ENCODE measurements at regions not wholly inside any gene's neighbourhood (a gene's known extent, or its start where the extent isn't known, plus 50 kb on each side); places are given as distances from the start of the nearest gene placed in this dataset.

DNA sequence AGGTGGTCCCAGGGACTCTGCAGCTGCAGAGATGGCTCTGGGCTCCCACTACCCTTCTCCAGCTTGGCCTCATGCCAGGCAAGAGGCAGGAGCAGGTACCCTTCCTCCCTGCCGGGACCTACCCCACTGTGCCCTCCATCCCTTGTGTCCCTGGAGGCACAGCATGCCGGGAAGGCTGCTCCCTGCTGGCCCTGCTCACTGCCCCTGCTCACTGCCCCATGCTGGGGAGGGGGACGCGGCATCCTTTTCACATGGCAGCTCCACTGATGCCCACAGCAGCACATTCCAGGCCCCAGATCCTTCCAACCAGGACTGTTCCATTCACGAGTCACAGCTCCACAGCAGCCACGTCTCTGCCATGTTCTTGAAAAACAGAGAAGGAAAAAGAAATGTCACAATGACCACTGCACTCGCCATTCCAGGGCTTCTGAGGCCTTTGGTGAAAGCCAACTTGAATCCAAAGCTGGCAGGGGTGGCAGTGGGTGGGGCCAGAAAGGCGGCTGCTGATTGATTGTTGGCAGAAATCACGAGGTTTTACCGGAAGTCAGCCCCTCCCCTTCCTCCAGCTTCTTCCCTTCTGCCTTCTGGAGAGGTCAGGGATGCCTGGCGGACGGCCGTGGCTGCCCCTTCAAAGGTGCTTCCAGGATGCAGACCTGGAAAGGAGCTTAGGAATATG, 268.0 kb downstream of the CYP26B1 start:
- intact Hi-C loops (cut with DNase I; ENCODE audit: low total_unique reads): no loop called here
- H3K27me3 ChIP-seq (replicated peaks in 1 of 7): no peaks in the 10 kb centered on the region
- H3K27ac ChIP-seq: no peak overlapping the region
- no peaks in the 10 kb centered on the region for H3K36me3 ChIP-seq
- 64 to 73% (median 69%) methylated on average over 11 to 13 of the region's 13 CpGs for WGBS, 5 donors
- peaks cover 15 to 51% (median 35%) of the 10 kb centered on the region in 6 donors for H3K4me1 ChIP-seq
- DNase-seq: no peak
- peaks cover 0 to 2% (median 0%) of the 10 kb centered on the region in 8 donors for H3K9me3 ChIP-seq
- TF ChIP-seq POLR2A (IDR thresholded peaks at IDR 0.05): no peak
- TF ChIP-seq, protein P1, sequence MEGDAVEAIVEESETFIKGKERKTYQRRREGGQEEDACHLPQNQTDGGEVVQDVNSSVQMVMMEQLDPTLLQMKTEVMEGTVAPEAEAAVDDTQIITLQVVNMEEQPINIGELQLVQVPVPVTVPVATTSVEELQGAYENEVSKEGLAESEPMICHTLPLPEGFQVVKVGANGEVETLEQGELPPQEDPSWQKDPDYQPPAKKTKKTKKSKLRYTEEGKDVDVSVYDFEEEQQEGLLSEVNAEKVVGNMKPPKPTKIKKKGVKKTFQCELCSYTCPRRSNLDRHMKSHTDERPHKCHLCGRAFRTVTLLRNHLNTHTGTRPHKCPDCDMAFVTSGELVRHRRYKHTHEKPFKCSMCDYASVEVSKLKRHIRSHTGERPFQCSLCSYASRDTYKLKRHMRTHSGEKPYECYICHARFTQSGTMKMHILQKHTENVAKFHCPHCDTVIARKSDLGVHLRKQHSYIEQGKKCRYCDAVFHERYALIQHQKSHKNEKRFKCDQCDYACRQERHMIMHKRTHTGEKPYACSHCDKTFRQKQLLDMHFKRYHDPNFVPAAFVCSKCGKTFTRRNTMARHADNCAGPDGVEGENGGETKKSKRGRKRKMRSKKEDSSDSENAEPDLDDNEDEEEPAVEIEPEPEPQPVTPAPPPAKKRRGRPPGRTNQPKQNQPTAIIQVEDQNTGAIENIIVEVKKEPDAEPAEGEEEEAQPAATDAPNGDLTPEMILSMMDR (IDR thresholded peaks at IDR 0.05 in 8 of 11, conservative IDR thresholded peaks at IDR 0.05 in 3 of 11): no peak
- TF ChIP-seq POLR2AphosphoS5 (IDR thresholded peaks at IDR 0.05): no peak
- no peak overlapping the region for H3K4me3 ChIP-seq

DNA sequence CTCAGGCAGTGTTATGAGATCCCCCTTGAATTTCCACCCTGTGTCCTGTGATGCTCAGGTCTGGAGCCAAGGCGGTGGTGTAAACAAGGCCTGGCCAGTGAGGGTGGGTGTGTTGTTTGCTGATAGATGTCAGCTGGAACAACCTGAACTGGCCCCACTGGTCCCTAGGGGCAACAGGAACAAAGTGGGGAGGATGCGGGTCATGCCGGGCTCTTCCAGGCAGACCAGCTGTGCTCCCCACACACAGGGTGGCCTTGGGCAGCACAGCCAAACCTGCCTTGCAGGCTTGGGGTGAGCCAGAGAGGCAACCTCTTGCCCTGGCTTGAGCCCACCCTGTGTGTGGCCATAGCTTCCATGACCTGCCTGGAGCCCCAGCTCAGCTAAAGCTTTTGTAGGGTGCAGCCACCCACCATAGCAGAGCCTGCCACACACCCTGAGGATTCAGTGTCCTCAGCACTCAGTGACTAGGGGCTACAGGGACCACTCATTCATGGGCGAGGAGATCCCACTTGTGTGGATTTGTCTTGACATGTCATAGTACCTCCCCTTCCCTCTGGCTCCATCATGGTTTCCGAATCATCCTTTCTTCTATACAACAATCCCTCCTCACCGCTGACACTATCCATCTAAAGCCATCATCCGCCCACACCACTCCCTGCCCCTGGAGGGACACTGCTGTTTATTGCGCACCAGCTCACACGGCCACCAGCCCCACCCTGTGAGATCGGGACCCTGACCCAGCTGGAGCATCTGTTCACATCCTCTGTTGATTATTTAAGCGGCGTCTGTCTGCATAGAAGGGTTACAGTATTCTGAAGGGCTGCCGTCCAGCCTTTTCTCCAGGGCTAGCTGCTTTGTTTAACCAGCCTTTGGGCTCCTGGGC, 268.8 kb downstream of the CYP26B1 start:
- Histone ChIP-seq H3K4me1 (peaks cover 12 to 47% (median 32%) of the 10 kb centered on the region in 6 donors), H3K27me3 (replicated peaks in 1 of 7) (no peaks in the 10 kb centered on the region), H3K4me3 (no peak overlapping the region), H3K27ac (no peak overlapping the region), H3K36me3 (no peaks in the 10 kb centered on the region), H3K9me3 (no peaks in the 10 kb centered on the region)
- DNase-seq: no peak
- 88 to 93% (median 89%) methylated on average over 13 of the region's 13 CpGs for WGBS, 5 donors
- no peak for TF ChIP-seq POLR2AphosphoS5 (IDR thresholded peaks at IDR 0.05)
- no peak for TF ChIP-seq POLR2A (IDR thresholded peaks at IDR 0.05)
- TF ChIP-seq, protein P1 (IDR thresholded peaks at IDR 0.05 in 8 of 11, conservative IDR thresholded peaks at IDR 0.05 in 3 of 11): no peak
- intact Hi-C loops (cut with DNase I; ENCODE audit: low total_unique reads): no loop called here

DNA sequence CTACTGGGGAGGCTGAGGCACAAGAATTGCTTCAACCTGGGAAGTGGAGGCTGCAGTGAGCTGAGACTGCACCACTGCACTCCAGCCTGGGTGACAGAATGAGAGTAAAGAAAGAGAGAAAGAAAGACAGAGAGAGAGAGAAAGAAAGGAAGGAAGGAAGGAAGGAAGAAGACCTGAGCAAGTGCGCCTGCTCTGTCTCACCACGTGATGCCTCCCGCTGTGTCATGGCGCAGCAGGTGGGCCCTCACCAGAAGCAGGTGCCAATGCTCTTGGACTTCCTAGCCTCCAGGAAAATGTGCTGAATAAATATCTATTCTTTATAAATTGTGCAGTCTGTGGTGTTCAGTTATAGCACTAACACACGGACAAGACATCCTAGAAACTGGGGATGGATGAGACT, 270.0 kb downstream of the CYP26B1 start:
- no peak for DNase-seq
- intact Hi-C loops (cut with DNase I; ENCODE audit: low total_unique reads): no loop called here

More for the DNA sequence above, 270.0 kb downstream of the CYP26B1 start:
- WGBS, 5 donors: 73 to 89% (median 85%) methylated on average over 5 of the region's 5 CpGs
- peaks cover 6 to 35% (median 21%) of the 10 kb centered on the region in 6 donors for H3K4me1 ChIP-seq
- peaks cover 0 to under 1% (median 0%) of the 10 kb centered on the region in 7 donors for H3K27me3 ChIP-seq (replicated peaks in 1 of 7)
- TF ChIP-seq POLR2A (IDR thresholded peaks at IDR 0.05) (no peak), POLR2AphosphoS5 (IDR thresholded peaks at IDR 0.05) (no peak)
- TF ChIP-seq, protein P1 (IDR thresholded peaks at IDR 0.05 in 8 of 11, conservative IDR thresholded peaks at IDR 0.05 in 3 of 11): no peak
- no peaks in the 10 kb centered on the region for H3K36me3 ChIP-seq
- no peak overlapping the region for H3K27ac ChIP-seq
- H3K9me3 ChIP-seq: no peaks in the 10 kb centered on the region
- H3K4me3 ChIP-seq: no peak overlapping the region

All from spleen (tissue), 11 donors.